Fibroblast of skin of back (primary cell): ENCODE measurements at regions not wholly inside any gene's neighbourhood (a gene's known extent, or its start where the extent isn't known, plus 50 kb on each side); places are given as distances from the start of the nearest gene placed in this dataset.

Experiments used
- DNase-seq: peaks from one replicate; pipeline ENCODE4 v3.0.0-alpha.2; 2013

DNA sequence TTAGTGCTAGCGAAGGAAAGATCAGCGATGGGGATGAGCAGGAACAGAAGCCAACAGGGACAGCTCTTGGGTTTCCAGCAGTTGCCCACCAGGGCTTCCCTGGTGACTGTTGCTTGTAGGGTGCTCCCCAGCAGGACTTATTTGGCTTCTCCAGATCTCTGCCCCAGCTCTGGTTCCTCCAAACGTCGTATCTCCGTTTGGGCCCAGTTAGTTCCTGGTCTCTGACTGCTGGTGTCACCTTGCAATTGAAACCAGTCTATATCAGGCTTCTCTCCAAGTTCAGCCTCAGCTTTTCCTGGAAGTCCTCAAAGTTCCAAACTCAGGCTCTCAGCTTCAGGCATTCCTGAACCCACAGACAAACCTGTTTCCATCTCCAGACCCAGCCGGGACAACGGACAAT lies 70.8 kb upstream of the NXT1 start:
- DNase-seq = no peak

GRCh38 chr20:23278172-23278571 lies 72.4 kb upstream of the NXT1 start:
- no peak for DNase-seq

DNA sequence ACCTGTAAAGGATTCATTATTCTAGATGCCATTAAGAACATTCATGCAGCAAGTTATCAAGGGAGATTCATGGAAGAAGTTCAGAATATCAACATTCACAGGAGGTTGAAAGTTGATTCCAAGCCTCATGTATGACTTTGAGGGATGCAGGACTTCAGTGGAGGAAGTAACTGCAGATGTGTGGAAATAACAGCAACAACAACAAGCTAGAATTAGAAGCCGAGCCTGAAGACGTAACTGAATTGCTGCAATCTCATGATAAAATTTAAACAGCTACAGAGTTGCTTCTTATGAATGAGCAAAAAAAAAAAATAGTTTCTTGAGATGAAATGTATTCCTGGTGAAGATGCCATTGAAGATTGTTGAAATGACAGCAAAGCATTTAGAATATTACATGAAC lies 73.3 kb upstream of the NXT1 start:
- DNase-seq = no peak

DNA sequence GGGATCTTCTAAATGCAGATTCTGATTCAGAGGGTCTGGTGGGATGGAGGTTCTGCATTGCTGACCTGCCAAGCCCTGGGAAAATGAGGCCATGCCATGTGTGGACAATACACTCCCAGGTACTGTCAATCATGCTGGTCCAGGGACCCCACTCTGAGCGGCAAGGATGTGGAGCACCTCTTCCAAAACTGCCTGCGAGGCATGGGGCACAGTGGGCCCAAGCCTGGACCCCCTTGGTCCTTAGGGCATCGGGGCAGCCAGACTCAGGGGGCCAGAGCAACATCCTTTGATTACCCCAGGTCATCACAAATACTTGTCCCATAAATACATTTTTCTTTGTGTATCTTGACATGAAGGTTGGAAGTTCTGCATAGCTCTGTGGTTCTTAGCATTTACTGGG lies 76.8 kb upstream of the NXT1 start:
- no peak for DNase-seq

GRCh38 chr20:23272176-23273029 lies 78.2 kb upstream of the NXT1 start:
- no peak for DNase-seq

DNA sequence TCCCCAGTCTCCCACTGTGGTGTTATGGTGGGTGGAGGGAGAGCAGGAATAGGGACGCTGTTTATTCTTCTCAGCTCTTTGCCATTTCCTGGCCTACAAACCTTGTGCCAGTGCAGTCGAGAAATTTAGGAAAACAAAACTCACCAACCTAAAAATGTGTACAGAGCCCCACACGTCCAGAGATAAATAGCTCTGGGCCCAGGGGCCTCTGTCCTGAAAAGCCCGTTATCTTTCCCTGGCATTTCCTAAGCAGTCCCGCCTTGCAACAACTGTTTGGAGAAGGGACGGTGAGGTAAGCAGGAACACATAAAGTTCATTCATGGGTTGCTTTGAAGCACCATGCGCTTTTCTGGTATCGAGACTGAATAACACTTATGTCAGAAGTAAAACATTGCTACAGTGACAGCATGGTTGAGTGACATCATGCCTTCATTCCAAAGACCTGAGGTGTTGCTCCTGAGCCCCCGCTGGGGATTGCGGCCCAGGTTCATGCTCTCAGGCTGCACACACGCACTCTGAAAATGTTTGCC lies 80.1 kb upstream of the NXT1 start:
- peak; percentile 93 for DNase-seq

DNA sequence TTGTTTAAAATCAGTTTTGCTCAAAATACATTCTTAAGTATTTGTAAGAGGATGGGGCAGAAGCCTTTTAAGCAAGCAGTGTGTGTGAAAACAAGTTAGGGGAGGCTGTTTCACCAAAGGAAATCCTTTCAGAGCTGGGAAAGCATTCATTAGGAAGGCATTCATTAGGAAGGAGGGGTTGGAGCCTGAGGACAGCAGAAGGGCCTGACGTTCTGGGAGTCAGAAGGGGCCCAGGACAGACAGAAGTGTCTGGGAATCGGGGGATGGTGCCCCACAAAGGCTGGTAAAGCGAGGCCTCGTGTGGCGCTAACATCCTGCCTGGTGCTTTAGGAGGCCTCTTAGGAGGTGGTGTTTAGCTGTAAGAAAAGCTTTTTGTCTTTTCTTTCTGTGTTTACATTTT lies 80.6 kb upstream of the NXT1 start:
- DNase-seq = no peak

GRCh38 chr20:23268792-23269354 lies 81.7 kb upstream of the NXT1 start:
- DNase-seq = peak; percentile 44

DNA sequence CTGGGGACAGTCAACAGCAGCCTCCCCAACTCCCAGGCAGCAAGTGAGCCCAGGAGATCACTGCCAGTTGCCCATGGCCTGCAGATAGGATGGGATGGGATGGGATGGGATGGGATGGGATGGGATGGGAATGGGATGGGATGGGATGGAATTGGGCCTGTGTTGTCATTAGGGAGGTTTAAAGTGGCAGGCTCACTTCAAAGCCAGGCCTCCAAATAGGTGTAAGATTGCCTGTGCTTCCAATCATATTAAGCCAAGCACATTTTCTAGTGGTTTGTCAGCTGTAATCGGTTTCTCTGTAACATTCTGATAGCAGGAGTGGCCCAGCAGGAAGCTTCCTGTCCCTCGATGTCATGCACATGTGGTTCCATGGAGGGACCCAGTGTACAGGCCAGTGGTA lies 82.7 kb upstream of the NXT1 start:
- DNase-seq = no peak

DNA sequence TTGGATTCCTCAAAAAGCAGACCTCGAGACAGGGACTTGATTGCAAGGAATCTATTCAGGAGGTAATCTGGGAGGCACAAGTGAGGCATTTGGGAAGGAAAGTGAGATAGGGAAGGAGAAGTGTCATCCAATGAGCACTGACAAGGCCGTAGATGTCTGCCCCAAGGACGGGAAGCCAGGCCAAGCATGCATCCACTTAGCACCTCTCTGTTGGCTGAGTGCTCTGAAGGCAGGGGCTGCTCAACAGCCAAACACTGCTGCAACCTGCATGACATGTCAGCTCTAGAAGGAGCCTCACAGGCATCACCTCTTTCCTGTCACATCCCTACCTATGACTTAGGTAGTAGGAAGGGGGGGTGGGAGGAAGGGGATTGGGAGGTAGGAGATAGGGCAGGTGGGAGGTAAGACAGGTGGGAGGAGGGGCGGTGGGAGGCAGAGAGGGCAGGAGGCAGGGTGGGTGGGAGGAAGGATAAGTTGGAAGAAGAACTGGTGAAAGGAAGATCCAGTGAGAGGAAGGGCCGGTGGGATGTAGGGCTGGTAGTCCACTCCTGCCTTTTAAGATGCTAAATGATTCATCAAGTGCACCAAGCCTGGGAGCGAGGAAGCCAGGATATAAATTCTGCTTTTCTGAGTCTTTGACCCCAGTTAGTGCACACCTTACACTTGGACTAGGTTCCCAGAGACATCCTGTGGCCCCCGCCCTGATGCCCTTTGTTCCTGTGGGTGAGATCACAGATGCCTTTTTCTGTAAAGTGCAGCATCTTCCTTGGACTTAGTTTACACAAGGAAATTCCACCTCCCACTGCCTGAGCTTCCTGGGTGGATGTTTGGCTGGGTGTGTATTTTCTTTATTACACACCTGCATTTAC lies 83.8 kb upstream of the NXT1 start:
- no peak for DNase-seq

DNA sequence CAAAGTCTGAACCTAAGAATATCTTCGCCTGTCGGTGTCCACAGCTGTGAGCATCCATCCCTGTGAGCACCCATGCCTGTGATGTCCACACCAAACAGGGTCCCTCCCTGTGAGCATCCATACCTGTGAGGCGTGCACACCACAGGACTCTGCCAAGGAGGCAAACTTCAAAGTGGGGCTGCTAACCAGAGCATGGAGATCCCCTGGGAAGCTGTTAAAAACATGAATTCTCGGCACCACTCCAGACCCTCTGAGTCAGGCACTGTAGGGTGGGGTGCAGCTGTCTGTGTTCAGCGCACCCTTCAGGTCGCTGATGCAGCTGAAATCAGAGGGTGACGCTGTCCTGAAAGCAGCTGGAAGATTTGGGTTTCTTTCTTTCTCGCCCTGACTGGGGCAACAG lies 85.4 kb upstream of the NXT1 start:
- DNase-seq = peak; percentile 69

DNA sequence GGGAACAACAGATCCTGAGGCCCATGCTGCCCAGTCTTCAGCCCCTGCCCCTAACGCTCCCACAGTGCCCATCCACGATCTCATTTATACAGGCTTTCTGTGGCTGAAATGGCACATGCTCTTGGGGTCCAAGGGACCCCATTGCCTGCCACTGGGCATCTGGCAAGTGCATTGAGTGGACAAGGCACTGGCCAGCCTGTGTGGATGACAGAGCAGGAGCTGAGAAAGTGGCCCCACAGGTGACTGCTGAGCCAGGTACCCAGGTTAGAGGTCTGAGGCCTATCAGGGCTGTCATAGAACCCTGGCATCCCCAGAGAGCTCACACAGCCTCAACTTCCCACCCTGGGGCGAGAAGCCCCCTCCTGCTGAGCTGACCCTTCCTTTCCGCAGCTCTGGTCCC lies 86.0 kb upstream of the NXT1 start:
- DNase-seq = no peak

- DNase-seq = no peak
Observed at GRCh38 chr20:23260181-23260840, 90.3 kb upstream of the NXT1 start.

DNA sequence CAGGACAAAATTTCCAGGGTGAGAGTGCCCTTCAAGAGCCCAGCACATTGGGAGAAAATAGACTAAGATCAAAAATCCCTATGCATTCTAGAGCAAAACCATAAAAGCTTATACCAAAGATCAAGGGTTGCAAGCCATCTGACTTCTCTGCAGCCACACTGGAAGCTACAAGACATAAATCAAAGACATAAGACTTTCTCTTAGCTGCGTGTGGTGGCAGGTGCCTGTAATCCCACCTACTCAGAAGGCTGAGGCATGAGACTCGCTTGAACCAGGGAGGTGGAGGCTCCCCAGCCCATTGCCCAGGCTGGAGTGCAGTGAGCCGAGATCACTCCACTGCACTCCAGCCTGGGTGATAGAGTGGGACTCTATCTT lies 91.9 kb upstream of the NXT1 start:
- DNase-seq = no peak

DNA sequence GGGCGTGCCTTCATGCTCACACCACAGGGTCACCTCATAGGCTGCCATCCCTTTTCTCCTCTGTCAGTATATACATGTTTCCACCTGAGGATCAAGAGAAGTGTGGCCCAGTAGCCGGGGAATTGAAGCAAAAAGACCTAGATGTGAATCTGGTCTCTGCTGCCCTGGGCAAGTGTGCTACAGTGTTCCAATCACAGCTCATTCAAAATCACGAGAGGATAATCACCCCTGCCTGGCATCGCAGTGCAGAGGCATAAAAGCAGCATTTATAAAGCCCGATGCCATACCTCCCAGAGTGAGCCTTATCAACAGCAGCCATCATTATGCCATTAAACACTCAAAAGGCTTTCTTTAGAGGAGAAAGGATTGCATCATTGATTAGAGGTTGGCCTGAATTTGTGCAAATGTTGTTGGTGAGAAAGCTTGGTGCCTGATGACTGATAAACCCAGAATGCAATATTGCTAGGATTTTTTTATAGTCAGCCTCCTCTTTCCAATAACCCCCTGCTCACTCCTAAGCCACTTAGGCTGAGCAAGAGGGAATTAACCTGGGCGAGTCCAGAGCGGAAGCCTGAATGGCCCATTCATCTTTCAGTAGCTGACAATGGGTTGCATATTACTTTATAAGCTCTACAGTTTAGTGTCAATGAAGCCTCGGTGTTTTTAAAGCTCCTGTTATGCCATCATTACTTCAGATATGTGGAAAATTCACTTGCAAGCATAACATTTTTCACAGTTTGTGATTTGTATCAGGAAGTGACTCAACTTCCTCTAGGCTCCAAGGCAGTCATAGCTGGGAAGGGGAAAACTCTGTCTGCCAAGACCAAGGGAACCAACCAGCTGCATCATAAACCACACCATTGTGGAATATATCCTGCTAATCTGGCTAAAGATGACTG lies 92.5 kb upstream of the NXT1 start:
- DNase-seq = peak; percentile 91

- no peak for DNase-seq
Observed at GRCh38 chr20:23257106-23257761, 93.4 kb upstream of the NXT1 start.

DNA sequence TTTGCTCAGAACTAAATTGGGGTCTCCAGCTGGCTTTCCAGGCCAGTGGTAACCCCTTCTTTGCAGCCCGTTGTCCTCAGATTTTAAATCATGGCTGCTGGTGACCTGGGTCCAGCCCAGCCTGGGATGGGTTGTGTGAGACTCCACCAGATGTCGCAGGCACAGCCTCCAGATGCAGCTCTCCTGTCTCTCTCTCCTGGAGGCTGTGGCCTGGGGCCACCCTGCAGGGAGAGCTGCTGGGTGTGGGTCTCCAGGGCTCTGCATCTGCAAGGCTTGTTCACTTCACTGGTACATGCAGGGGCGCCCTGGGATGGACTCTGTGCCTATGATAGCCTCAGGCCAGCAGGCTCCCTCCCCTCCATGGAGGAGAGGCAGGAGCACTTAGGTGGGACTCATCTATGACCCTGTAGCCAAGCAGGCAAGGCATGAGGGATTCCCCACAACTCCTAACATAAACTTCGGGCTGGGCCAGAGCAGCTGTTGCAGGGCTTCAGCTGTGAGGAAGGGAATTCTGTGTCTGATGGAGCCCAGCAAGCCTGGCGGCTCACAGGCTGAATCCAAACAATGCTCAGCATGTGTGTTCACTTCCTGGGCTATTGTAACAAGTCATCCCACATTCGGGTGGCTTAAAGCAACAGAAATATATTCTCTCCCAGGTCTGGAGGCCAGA lies 94.7 kb upstream of the NXT1 start:
- DNase-seq = peak; percentile 49

DNA sequence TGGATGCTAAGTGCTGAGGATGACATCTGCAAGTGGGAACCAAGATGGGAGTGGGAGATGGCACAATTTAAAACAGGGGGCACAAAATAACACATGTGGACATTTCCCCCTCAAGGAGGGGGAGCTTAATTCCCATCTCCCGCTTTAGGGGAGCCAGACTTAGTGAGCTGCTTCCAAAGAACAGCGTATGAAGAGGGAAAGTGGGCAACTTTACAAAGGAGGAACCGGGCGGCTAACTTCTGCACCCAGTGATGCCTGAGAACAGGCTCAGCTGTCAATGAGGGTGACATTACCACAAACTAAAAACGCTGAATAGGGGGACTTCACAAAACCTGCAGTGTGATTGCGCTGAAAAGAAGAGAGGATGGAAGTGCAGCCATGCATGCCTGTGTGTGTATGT lies 95.5 kb upstream of the NXT1 start:
- no peak for DNase-seq

GRCh38 chr20:23254505-23254904 lies 96.1 kb upstream of the NXT1 start:
- DNase-seq = no peak

- DNase-seq = no peak
Observed at GRCh38 chr20:23254034-23254433, 96.6 kb upstream of the NXT1 start.

- no peak for DNase-seq
Observed at GRCh38 chr20:23253524-23253923, 97.1 kb upstream of the NXT1 start.
